Mesendoderm (in vitro differentiated cells): ENCODE measurements at regions not wholly inside any gene's neighbourhood (a gene's known extent, or its start where the extent isn't known, plus 50 kb on each side); places are given as distances from the start of the nearest gene placed in this dataset.

Experiments used
- DNase-seq: peaks from one replicate; pipeline ENCODE4 v3.0.0; 2013
- H2AK5ac ChIP-seq: 2 replicates; pipeline ENCODE4 v1.6.1; 2013; ENCODE audit warnings: low read length, inconsistent platforms
- H2BK120ac ChIP-seq: 2 replicates; pipeline ENCODE4 v1.6.1; 2013; ENCODE audit warnings: low read depth, mild to moderate bottlenecking, low read length, moderate library complexity, mixed read lengths
- H2BK15ac ChIP-seq: replicated peaks from 2 replicates; pipeline ENCODE4 v1.6.1; 2013; ENCODE audit warnings: low read depth, mild to moderate bottlenecking, moderate library complexity
- H2BK5ac ChIP-seq: 2 replicates; pipeline ENCODE4 v1.6.1; 2013; ENCODE audit warnings: low read length, inconsistent platforms
- H3K18ac ChIP-seq: 2 replicates; pipeline ENCODE4 v1.6.1; 2013; ENCODE audit warnings: mild to moderate bottlenecking, low read length, mixed read lengths
- H3K23ac ChIP-seq: one replicate; pipeline ENCODE4 v1.6.1; 2013; ENCODE audit warnings: low read length
- H3K27ac ChIP-seq: 2 replicates; pipeline ENCODE4 v1.5.1; 2013; ENCODE audit warnings: low read depth, mild to moderate bottlenecking, inconsistent platforms, low read length, moderate library complexity
- H3K27me3 ChIP-seq: 2 replicates; pipeline ENCODE4 v1.6.1; 2013; ENCODE audit warnings: low read length, control low read depth, mild to moderate bottlenecking, inconsistent platforms; ENCODE audit not compliant: insufficient read depth, poor library complexity
- H3K36me3 ChIP-seq: 2 replicates; pipeline ENCODE4 v1.6.1; 2013; ENCODE audit warnings: low read length, inconsistent platforms; ENCODE audit not compliant: control insufficient read depth, insufficient read depth
- H3K4ac ChIP-seq: one replicate; pipeline ENCODE4 v1.6.1; 2013; ENCODE audit warnings: low read depth, mild to moderate bottlenecking, low read length, moderate library complexity
- H3K4me1 ChIP-seq: 2 replicates; pipeline ENCODE4 v1.6.1; 2013; ENCODE audit warnings: low read depth, low read length, inconsistent platforms; ENCODE audit not compliant: control insufficient read depth
- H3K4me2 ChIP-seq: 2 replicates; pipeline ENCODE4 v1.6.1; 2013; ENCODE audit warnings: low read length
- H3K4me3 ChIP-seq: 2 replicates; pipeline ENCODE4 v1.5.1; 2013; ENCODE audit warnings: mild to moderate bottlenecking, low read length
- H3K56ac ChIP-seq: one replicate; pipeline ENCODE4 v1.6.1; 2013; ENCODE audit warnings: low read length
- H3K79me1 ChIP-seq: 2 replicates; pipeline ENCODE4 v1.6.1; 2013; ENCODE audit warnings: low read length, inconsistent platforms
- H3K79me2 ChIP-seq: 2 replicates; pipeline ENCODE4 v1.6.1; 2013; ENCODE audit warnings: mild to moderate bottlenecking, low read length; ENCODE audit not compliant: control insufficient read depth, insufficient read depth
- H3K9ac ChIP-seq: 2 replicates; pipeline ENCODE4 v1.6.1; 2013; ENCODE audit warnings: low read length, inconsistent platforms
- H4K5ac ChIP-seq: one replicate; pipeline ENCODE4 v1.6.1; 2013; ENCODE audit warnings: low read length
- H4K8ac ChIP-seq: one replicate; pipeline ENCODE4 v1.6.1; 2013; ENCODE audit warnings: low read depth, mild to moderate bottlenecking, control low read depth, low read length, moderate library complexity
- WGBS: extraction: QIAGEN DNeasy Blood & Tissue Kit; methylation state at CpG from one replicate; pipeline ENCODE4 v1.1.7; 2013; ENCODE audit warnings: low lambda C conversion rate, missing lambda C conversion rate; ENCODE audit not compliant: insufficient coverage; ENCODE audit errors: extremely low coverage; 5-methylcytosine and 5-hydroxymethylcytosine counted together

DNA sequence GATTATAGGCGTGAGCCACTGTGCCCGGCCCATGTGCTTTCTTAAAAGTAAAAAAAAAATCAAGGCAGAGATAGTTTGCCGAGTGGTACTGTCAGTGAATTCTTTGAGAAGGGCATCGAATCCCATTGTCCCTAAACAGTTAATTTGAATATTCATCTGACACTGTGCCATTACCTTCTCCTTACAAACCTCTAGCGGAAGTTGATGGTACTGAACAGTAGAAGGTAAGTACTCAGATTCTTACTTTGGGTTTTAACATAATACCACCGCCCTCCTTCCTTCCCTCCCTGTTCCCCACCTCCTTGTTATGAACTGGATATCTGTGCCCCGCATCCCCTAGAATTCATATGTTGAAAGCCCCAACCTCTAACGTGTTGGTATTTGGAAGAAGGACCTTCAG, 58.2 kb upstream of the CLMP start:
- Histone ChIP-seq H3K4me3 (no peak overlapping the region), H3K4me2 (no peak overlapping the region), H3K23ac (no peak overlapping the region), H4K5ac (no peak overlapping the region), H3K4ac (no peak overlapping the region), H2BK15ac (no peak overlapping the region), H3K79me1 (no peaks in the 10 kb centered on the region), H3K9ac (no peak overlapping the region), H4K8ac (no peak overlapping the region), H2AK5ac (no peak overlapping the region), H3K27ac (no peak overlapping the region), H3K18ac (no peak overlapping the region), H3K56ac (no peak overlapping the region), H2BK120ac (no peak overlapping the region), H3K27me3 (no peaks in the 10 kb centered on the region), H2BK5ac (no peak overlapping the region), H3K4me1 (no peaks in the 10 kb centered on the region), H3K36me3 (no peaks in the 10 kb centered on the region), H3K79me2 (no peaks in the 10 kb centered on the region)
- DNase-seq, result no peak
- WGBS, result no CpG with 5 or more reads among the region's 8 CpGs

GRCh38 chr11:123251657-123252344, 56.8 kb upstream of the CLMP start:
- Histone ChIP-seq H3K36me3 (no peaks in the 10 kb centered on the region), H3K4me1 (no peaks in the 10 kb centered on the region), H3K9ac (no peak overlapping the region), H2BK15ac (no peak overlapping the region), H2BK120ac (no peak overlapping the region), H3K4ac (no peak overlapping the region), H3K79me1 (no peaks in the 10 kb centered on the region), H3K27ac (no peak overlapping the region), H3K4me3 (no peak overlapping the region), H4K5ac (no peak overlapping the region), H2AK5ac (no peak overlapping the region), H2BK5ac (no peak overlapping the region), H3K27me3 (no peaks in the 10 kb centered on the region), H3K4me2 (no peak overlapping the region), H4K8ac (no peak overlapping the region), H3K79me2 (no peaks in the 10 kb centered on the region), H3K23ac (no peak overlapping the region), H3K56ac (no peak overlapping the region), H3K18ac (no peak overlapping the region)
- no peak for DNase-seq
- no CpG with 5 or more reads among the region's 7 CpGs for WGBS

DNA sequence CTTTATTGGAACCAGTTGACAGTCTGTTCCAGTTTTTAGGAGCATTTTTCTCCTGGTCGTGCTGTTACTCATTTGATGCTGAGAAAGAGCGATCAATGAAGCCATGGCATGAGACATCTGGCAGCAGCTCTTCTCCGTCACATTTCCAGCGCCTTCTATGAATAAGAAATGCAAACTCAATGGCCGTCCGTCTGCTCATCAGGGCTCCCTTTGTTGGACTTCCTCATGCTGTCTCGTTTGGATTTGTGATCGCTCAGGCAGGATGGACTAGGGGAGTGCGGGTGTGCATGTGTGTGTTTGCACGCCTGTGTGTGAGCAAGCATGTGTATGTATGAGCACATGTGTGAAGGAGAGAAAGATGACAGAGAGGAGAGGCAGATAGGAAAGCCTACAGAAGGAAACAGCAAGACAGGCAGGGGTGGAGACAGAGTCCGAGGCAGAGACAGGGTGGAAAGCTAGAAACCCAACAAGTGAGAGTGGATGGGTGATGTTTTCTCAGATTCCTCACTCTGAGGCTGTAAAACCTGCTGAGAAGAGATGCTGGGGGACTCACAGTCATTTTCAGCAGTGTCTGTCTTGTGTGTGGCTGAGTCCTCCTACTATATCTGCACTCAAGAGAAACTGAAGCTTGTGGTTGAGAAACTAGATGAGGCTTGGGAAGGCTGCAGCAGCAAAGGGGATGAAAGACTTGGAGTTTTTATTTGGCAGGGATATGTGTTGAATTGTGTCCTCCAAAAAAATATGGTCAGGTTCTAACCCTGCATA, 56.0 kb upstream of the CLMP start:
- Histone ChIP-seq H3K27me3 (no peaks in the 10 kb centered on the region), H3K79me1 (no peaks in the 10 kb centered on the region)

DNA sequence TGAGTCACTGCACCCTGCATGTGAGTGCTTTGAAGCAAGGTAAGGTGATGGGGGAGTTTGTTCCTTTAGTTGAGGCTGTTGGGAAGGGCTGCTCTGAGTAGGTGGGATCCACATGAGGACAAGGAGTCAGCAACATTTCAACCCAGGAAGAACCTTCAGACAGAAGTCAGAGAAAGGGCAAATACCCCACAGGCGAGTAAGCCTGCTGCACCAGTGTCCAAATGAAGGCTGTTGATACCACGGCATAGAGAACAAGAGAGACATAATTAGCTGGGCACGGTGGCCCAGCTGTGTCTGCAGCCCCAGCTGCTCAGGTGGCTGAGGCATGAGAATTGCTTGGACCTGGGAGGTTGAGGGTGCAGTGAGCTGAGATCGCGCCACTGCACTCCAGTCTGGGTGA, 54.3 kb upstream of the CLMP start:
- no peak overlapping the region for H4K5ac ChIP-seq
- H3K4me2 ChIP-seq, result no peak overlapping the region
- H3K18ac ChIP-seq, result no peak overlapping the region
- no peak overlapping the region for H4K8ac ChIP-seq
- H3K9ac ChIP-seq, result no peak overlapping the region
- H3K23ac ChIP-seq, result no peak overlapping the region
- H3K79me2 ChIP-seq, result no peaks in the 10 kb centered on the region
- no peaks in the 10 kb centered on the region for H3K4me1 ChIP-seq
- H3K27me3 ChIP-seq, result no peaks in the 10 kb centered on the region
- H2BK15ac ChIP-seq, result no peak overlapping the region
- H2BK5ac ChIP-seq, result no peak overlapping the region
- DNase-seq, result no peak
- H2AK5ac ChIP-seq, result no peak overlapping the region
- no peak overlapping the region for H2BK120ac ChIP-seq
- H3K36me3 ChIP-seq, result no peaks in the 10 kb centered on the region
- no peaks in the 10 kb centered on the region for H3K79me1 ChIP-seq
- no peak overlapping the region for H3K56ac ChIP-seq
- H3K4me3 ChIP-seq, result no peak overlapping the region
- no peak overlapping the region for H3K27ac ChIP-seq
- no CpG with 5 or more reads among the region's 5 CpGs for WGBS
- H3K4ac ChIP-seq, result no peak overlapping the region

More for the DNA sequence above, 56.0 kb upstream of the CLMP start:
- H4K5ac ChIP-seq, result no peak overlapping the region
- no peak for DNase-seq
- no peaks in the 10 kb centered on the region for H3K36me3 ChIP-seq
- H3K56ac ChIP-seq, result no peak overlapping the region
- H3K23ac ChIP-seq, result no peak overlapping the region
- H3K9ac ChIP-seq, result no peak overlapping the region
- H3K4ac ChIP-seq, result no peak overlapping the region
- no peak overlapping the region for H3K4me2 ChIP-seq
- WGBS, result no CpG with 5 or more reads among the region's 11 CpGs
- H3K4me1 ChIP-seq, result no peaks in the 10 kb centered on the region
- H3K79me2 ChIP-seq, result no peaks in the 10 kb centered on the region
- no peak overlapping the region for H2BK15ac ChIP-seq
- H2AK5ac ChIP-seq, result no peak overlapping the region
- H4K8ac ChIP-seq, result no peak overlapping the region
- no peak overlapping the region for H3K18ac ChIP-seq
- no peak overlapping the region for H3K27ac ChIP-seq
- no peak overlapping the region for H2BK120ac ChIP-seq
- H3K4me3 ChIP-seq, result no peak overlapping the region
- H2BK5ac ChIP-seq, result no peak overlapping the region

DNA sequence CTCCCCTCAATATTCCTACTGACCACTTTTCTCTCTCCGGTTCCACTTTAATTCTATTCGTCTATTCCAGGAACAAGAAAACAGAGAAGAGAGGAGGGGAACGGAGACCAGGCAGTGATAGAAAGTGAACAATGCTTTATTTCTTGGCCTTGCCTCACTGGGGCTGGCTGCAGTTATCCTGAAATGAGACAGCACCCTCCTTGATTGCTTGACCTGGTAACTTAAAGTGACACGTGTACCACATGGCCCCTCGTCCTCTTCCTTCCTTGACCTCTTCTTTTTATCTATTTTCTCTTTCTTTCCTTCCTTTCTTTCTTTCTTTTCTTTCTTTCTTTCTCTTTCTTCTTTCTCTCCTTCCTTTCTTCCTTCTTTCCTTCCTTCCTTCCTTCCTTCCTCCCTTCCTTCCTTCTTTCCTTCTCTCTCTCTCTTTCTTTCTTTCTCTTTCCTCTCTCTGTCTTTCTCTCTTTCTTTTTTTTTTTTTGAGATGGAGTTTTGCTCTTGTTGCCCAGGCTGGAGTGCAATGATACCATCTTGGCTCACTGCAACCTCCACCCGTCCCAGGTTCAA, 52.8 kb upstream of the CLMP start:
- WGBS, result 100% methylated on average over 1 of the region's 6 CpGs

More for the DNA sequence above, 52.8 kb upstream of the CLMP start:
- Histone ChIP-seq H3K27me3 (no peaks in the 10 kb centered on the region), H3K79me1 (no peaks in the 10 kb centered on the region), H3K4me1 (peaks cover 4% of the 10 kb centered on the region), H3K18ac (no peak overlapping the region), H3K4me3 (no peak overlapping the region), H2BK15ac (no peak overlapping the region), H3K56ac (no peak overlapping the region), H3K36me3 (no peaks in the 10 kb centered on the region), H2BK5ac (no peak overlapping the region), H3K79me2 (no peaks in the 10 kb centered on the region), H3K27ac (no peak overlapping the region), H3K23ac (no peak overlapping the region), H3K9ac (no peak overlapping the region), H3K4ac (no peak overlapping the region), H4K5ac (no peak overlapping the region), H4K8ac (no peak overlapping the region), H3K4me2 (no peak overlapping the region), H2BK120ac (no peak overlapping the region), H2AK5ac (no peak overlapping the region)
- no peak for DNase-seq
